Upper lobe of right lung (tissue), 1 donor: ENCODE measurements at regions not wholly inside any gene's neighbourhood (a gene's known extent, or its start where the extent isn't known, plus 50 kb on each side); places are given as distances from the start of the nearest gene placed in this dataset.

Experiments used
- ATAC-seq: fragments of 200-7000 bp; cut with Tn5 transposase; one replicate; pipeline ENCODE4 v1.9.1; 2020; ENCODE audit warnings: mild to moderate bottlenecking, moderate library complexity
- DNase-seq: peaks from one replicate; pipeline ENCODE4 v3.0.0-alpha.2; 2020
- H3K27ac ChIP-seq: fragments of 200-600 bp; one replicate; pipeline ENCODE4 v1.8.0; 2022
- H3K27me3 ChIP-seq: fragments of 200-600 bp; one replicate; pipeline ENCODE4 v1.8.0; 2022; ENCODE audit warnings: mild to moderate bottlenecking
- H3K36me3 ChIP-seq: fragments of 200-600 bp; one replicate; pipeline ENCODE4 v1.8.0; 2022
- H3K4me1 ChIP-seq: fragments of 200-600 bp; one replicate; pipeline ENCODE4 v1.8.0; 2022
- H3K4me3 ChIP-seq: fragments of 200-600 bp; one replicate; pipeline ENCODE4 v1.8.0; 2022; ENCODE audit warnings: mild to moderate bottlenecking
- H3K9me3 ChIP-seq: fragments of 200-600 bp; one replicate; pipeline ENCODE4 v1.8.0; 2022
- intact Hi-C: fragments of 100-400 bp; cut with DNase I; formaldehyde crosslinking; loops from one replicate; pipeline ENCODE4 v1.11.0; 2022
- TF ChIP-seq, protein P1 (sequence below): fragments of 200-600 bp; IDR thresholded peaks from one replicate; pipeline ENCODE4 v1.8.0; 2022; ENCODE audit warnings: antibody characterized with exemption
- donor health status: DM: no; HTN: yes; CAD: no; lungs with severe emphysema.

DNA sequence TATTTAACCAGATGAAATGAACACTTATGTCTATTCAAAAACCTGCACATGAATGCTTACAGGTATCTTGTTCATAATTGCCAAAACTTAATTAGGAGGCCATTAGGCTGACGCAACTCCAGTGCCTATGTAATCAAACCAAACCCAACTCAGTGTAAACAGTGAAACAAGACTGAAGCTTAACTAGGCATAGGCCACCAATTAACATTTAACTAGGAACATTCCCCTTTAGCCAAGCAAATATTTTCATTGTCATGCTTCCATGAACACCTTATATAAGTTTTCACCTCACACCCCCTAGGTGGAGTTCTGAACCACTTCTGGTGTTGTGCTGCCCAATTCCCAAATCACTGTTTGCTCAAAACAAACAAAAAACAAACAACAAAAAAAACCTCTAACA, 686.0 kb downstream of the STPG2 start:
- no peaks in the 10 kb centered on the region for H3K4me1 ChIP-seq
- no peak for ATAC-seq
- no peaks in the 10 kb centered on the region for H3K27me3 ChIP-seq
- H3K27ac ChIP-seq, result no peak overlapping the region
- intact Hi-C loops, result no loop called here
- TF ChIP-seq, protein P1, sequence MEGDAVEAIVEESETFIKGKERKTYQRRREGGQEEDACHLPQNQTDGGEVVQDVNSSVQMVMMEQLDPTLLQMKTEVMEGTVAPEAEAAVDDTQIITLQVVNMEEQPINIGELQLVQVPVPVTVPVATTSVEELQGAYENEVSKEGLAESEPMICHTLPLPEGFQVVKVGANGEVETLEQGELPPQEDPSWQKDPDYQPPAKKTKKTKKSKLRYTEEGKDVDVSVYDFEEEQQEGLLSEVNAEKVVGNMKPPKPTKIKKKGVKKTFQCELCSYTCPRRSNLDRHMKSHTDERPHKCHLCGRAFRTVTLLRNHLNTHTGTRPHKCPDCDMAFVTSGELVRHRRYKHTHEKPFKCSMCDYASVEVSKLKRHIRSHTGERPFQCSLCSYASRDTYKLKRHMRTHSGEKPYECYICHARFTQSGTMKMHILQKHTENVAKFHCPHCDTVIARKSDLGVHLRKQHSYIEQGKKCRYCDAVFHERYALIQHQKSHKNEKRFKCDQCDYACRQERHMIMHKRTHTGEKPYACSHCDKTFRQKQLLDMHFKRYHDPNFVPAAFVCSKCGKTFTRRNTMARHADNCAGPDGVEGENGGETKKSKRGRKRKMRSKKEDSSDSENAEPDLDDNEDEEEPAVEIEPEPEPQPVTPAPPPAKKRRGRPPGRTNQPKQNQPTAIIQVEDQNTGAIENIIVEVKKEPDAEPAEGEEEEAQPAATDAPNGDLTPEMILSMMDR, result no peak
- no peaks in the 10 kb centered on the region for H3K9me3 ChIP-seq
- no peak overlapping the region for H3K4me3 ChIP-seq
- no peaks in the 10 kb centered on the region for H3K36me3 ChIP-seq
- DNase-seq, result no peak

DNA sequence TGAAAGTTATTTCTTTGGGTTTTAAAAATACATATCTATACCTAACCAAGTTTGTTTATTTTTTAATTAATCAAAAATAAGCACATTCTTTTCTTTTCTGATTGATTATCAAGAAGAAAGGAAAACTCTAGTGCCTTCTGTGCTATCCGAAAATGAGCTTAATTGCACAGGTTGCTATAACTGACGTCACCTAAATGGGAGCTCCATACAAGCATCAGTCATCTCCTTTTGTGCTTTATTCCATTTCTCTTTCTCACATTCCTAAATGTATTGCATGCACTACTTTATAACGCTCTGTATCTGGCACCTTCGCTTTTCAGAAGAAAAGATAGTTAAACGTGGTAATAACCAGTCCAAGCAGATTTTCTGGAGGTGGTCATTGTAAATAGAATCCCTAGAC, 675.0 kb downstream of the STPG2 start:
- no peaks in the 10 kb centered on the region for H3K9me3 ChIP-seq

DNA sequence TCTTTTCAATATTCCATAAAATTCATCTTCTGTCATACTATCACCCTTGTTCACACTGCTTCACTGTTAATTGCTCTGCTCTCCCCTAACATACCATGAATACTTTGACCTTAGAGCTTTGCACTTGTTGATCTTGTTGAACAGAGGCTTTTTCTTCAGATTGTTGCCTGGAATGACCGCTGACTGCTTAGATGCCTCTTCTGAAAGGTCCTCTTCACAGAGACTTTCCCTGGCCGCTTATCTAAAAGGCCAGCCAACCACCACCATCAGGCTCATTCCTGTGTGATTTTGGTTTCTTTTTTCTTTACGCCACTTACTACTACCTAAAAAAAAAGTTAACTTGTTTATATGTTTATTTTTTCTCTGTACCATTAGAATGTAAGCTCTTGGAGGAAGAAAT, 667.7 kb downstream of the STPG2 start:
- H3K4me3 ChIP-seq, result no peak overlapping the region
- no peak overlapping the region for H3K27ac ChIP-seq
- TF ChIP-seq, protein P1, result no peak
- H3K36me3 ChIP-seq, result no peaks in the 10 kb centered on the region
- intact Hi-C loops, result no loop called here
- DNase-seq (no peak), ATAC-seq (no peak)
- H3K9me3 ChIP-seq, result no peaks in the 10 kb centered on the region
- H3K27me3 ChIP-seq, result no peaks in the 10 kb centered on the region
- no peaks in the 10 kb centered on the region for H3K4me1 ChIP-seq

More for the DNA sequence above, 675.0 kb downstream of the STPG2 start:
- no peak overlapping the region for H3K4me3 ChIP-seq
- DNase-seq, result no peak
- no peaks in the 10 kb centered on the region for H3K36me3 ChIP-seq
- no peak overlapping the region for H3K27ac ChIP-seq
- no peaks in the 10 kb centered on the region for H3K4me1 ChIP-seq
- no peak for ATAC-seq
- H3K27me3 ChIP-seq, result no peaks in the 10 kb centered on the region
- TF ChIP-seq, protein P1, result no peak
- intact Hi-C loops, result no loop called here

DNA sequence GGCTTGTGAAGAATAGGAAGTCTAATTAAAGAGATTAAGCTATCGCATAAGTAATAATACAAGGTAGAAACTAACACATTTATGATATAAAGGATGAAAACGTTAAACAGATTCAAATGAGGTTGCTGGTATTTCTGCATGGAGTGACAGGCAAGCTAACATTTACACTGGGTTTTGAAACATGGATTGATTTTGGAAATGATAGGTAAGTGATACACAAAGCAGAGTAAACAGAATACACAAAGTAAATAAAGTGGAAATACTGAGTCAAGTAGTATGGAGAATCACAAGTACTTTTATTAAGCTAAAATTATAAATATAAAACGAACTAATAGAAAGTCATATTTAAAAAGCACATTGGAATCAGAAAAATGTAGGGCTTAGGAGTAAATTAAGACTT, 665.3 kb downstream of the STPG2 start:
- ATAC-seq (no peak), DNase-seq (no peak)
- intact Hi-C loops, result no loop called here
- Histone ChIP-seq H3K36me3 (no peaks in the 10 kb centered on the region), H3K27me3 (no peaks in the 10 kb centered on the region), H3K4me1 (no peaks in the 10 kb centered on the region), H3K27ac (no peak overlapping the region), H3K4me3 (no peak overlapping the region), H3K9me3 (no peaks in the 10 kb centered on the region)
- TF ChIP-seq, protein P1, result no peak

DNA sequence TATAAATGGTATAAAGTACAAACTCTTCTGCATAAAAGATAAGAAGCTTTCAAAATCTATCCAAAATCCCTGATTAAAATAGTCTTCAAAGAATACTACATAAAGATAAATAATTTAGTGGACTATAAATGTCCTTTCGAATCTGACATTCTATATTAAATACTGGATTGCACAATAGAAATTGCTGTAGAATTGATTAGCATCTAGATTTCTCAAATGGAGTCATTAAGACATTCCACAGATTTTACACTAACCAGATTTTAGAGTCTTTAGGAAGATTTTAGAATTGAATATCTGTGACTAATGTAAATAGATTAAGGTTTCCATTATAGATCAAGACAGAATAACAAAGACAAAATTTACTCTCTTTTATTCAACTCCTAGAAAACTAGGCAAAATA, 663.9 kb downstream of the STPG2 start:
- no peaks in the 10 kb centered on the region for H3K27me3 ChIP-seq
- H3K36me3 ChIP-seq, result no peaks in the 10 kb centered on the region
- no peak overlapping the region for H3K4me3 ChIP-seq
- ATAC-seq (no peak), DNase-seq (no peak)
- H3K27ac ChIP-seq, result no peak overlapping the region
- intact Hi-C loops, result no loop called here
- TF ChIP-seq, protein P1, result no peak
- no peaks in the 10 kb centered on the region for H3K9me3 ChIP-seq
- H3K4me1 ChIP-seq, result no peaks in the 10 kb centered on the region

DNA sequence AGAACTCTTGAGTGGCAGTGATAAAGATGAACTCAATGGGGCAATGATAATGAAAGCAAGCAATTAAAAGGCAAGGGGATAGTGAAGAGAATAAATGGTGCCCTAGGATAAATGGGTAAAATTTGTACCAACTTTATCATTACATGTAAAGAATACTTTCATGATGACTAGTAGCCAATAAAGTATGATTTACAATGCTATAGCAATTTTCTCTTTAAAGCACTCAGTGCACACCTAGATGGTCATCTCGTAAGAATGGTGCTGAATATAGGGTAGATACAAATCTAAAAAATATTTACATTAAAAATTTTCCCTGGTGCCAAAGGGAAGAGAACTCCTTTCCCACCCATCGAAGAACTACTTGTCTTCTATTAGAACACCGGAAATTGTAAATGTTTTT, 651.4 kb downstream of the STPG2 start:
- no peaks in the 10 kb centered on the region for H3K4me1 ChIP-seq
- H3K27me3 ChIP-seq, result no peaks in the 10 kb centered on the region
- H3K4me3 ChIP-seq, result no peak overlapping the region
- H3K9me3 ChIP-seq, result no peaks in the 10 kb centered on the region
- intact Hi-C loops, result no loop called here
- ATAC-seq, result no peak
- TF ChIP-seq, protein P1, result no peak
- no peak overlapping the region for H3K27ac ChIP-seq
- no peaks in the 10 kb centered on the region for H3K36me3 ChIP-seq
- DNase-seq, result no peak
